ENCODE measurements at regions not wholly inside any gene's neighbourhood (a gene's known extent, or its start where the extent isn't known, plus 50 kb on each side); places are given as distances from the start of the nearest gene placed in this dataset.

DNA sequence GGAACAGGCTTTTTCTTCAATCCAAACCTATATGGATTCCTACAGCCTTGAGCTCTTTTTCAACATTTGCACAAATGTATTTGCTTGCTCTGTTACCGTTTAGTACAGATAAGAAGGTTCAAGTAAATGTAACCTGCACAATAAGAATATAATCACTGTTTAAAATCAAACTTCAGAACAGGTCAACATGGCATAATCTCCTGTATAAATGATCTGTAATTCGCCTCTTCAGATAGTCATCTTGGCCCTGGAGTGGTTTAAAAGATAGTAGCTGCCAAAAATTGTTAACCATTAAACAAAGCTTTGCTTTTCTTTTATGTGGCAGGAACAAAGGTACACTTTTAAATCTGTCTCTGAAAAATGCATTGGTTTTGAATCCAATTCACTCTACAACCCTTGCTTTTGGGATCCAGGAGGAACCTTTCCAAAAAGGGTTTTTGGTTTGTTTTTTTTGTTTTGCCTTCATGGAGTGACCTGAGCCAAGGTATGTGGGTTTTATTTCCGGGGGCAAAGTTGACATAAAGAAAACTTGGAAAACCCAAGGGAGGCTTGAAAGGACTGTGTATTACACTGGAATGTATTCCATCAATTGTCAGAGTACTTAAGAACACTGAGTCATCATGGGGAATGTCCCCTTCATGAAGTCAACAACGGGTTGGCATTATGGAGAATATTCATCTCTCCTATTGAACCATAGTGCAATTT is 210.4 kb upstream of the HCCS start:
- TF ChIP-seq, protein P1, sequence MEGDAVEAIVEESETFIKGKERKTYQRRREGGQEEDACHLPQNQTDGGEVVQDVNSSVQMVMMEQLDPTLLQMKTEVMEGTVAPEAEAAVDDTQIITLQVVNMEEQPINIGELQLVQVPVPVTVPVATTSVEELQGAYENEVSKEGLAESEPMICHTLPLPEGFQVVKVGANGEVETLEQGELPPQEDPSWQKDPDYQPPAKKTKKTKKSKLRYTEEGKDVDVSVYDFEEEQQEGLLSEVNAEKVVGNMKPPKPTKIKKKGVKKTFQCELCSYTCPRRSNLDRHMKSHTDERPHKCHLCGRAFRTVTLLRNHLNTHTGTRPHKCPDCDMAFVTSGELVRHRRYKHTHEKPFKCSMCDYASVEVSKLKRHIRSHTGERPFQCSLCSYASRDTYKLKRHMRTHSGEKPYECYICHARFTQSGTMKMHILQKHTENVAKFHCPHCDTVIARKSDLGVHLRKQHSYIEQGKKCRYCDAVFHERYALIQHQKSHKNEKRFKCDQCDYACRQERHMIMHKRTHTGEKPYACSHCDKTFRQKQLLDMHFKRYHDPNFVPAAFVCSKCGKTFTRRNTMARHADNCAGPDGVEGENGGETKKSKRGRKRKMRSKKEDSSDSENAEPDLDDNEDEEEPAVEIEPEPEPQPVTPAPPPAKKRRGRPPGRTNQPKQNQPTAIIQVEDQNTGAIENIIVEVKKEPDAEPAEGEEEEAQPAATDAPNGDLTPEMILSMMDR (conservative IDR thresholded peaks at IDR 0.05) = no peak
- H3K27ac ChIP-seq = peak overlapping the region; percentile 88

DNA sequence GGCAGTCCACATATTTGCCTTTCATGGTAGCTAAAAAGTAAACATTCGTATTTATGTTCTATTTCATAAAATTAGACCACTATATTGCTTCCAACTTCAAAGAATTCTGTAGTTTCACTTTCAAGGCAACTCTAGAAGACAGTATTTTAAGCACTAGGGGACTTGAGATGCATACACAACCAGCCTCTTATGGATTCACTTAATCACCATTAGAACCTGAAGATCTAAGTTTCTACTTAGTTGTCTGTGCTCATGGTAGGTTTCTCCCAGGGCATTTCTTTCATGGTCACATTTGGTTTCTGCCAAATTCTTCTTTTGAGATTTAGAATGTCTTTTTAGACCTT is 209.9 kb upstream of the HCCS start:
- TF ChIP-seq, protein P1 (conservative IDR thresholded peaks at IDR 0.05) = no peak

DNA sequence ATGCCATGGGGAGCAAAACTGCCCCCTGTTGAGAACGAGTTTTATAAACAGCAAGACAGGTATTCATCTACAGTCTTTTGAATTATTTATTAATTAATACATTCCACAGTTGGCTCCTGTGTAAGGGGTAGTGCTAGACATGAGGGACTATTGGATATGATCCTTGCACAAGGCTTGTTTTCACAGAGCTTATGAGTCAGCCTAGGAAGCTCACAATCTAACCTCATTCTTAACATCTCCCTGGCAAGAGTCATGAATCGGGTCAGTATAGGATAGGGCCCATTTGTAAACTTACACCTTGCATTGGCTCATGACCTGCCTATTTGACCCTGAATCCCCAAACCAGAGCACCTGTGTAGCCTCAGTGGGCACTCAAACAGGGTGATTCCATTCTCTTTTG is 209.1 kb upstream of the HCCS start:
- H3K27ac ChIP-seq = peak overlapping the region; percentile 88
- TF ChIP-seq, protein P1 (conservative IDR thresholded peaks at IDR 0.05) = no peak

More for the DNA sequence above, 209.9 kb upstream of the HCCS start:
- H3K27ac ChIP-seq = peak overlapping the region; percentile 88

DNA sequence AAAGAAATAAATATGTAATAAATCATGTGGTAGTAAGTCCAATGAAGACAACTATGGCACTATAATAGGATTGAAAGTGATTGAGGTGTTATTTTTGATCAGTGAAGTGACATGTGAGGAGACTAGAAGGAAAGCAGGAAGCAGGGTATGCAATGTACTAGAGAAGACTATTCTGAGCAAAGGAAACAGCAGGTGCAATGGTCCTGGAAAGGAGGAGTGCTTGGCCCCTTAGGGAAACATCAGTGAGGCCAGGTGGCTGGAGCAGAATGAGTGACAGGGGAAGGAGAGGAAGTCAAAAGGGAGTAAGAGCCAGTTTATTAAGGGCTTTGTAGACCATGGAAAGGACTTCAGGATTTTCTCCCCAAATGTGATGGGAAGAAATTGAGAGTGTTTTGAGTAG is 207.6 kb upstream of the HCCS start:
- TF ChIP-seq, protein P1 (conservative IDR thresholded peaks at IDR 0.05) = no peak
- peak overlapping the region; percentile 88; the same call in 1 of the 2 replicates for H3K27ac ChIP-seq

DNA sequence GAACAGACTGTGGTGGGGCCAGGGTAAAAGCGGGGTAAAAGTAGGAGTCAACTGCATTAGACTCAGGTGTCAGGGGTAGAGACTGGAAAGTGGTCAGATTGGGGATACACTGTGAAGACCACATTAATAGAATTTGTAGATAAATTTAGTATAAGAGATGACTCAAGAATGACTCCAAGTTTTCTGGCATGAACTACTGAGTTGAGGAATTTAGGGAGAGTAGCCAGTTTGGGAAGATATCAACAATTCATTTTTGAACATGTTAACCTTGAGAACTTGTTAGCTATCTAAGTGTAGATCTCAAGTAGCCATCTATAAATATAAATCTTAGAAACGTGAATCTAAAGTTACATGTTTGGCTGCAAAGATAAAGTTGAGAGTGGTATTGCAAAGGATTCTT is 206.9 kb upstream of the HCCS start:
- H3K27ac ChIP-seq = no peak overlapping the region
- TF ChIP-seq, protein P1 (conservative IDR thresholded peaks at IDR 0.05) = no peak

DNA sequence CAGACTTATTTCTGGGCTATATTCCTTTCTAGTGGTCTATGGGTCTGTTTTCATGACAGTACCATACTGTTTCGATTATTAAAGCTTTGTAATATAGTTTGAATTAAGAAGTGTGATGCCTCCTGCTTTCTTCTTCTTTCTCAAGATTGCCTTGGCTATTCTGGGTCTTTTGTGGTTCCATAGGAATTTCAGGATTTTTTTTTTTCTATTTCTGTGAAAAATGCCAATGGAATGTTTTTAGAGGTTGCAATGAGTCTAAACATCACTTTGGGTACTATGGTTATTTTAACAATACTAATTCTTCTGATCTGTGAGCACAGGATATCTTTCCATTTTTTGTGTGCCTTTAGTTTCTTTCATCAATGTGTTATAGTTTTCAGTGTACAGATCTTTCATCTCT is 204.3 kb upstream of the HCCS start:
- TF ChIP-seq, protein P1 (conservative IDR thresholded peaks at IDR 0.05) = no peak
- H3K27ac ChIP-seq = no peak overlapping the region

DNA sequence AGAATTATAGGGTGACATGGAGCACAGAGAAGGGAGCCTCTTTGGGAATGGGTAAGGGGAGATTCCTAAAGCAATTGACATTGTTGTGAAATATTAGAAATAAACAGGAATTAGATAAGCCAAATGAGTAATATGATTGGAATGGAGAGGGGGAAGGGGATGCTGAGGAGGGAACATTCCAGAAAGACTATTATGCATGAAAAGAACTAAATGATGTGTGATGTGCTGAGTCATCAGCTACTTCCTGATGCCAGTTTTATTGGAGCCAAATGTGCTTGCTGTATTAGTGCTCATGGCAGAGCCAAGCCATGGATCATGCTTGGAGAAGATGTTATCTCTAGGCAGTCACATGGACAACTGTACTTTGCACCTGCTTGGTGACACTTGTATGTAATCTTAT is 189.0 kb upstream of the HCCS start:
- TF ChIP-seq, protein P1 (conservative IDR thresholded peaks at IDR 0.05) = no peak
- H3K27ac ChIP-seq = peak overlapping the region; percentile 55
